ENCODE measurements at regions not wholly inside any gene's neighbourhood (a gene's known extent, or its start where the extent isn't known, plus 50 kb on each side); places are given as distances from the start of the nearest gene placed in this dataset.

- H3K27me3 ChIP-seq (ENCODE audit: control insufficient read depth in 5 of 5, insufficient read depth in 4 of 5, low read length in 5 of 5), result no peaks in the 10 kb centered on the region
- no peak overlapping the region for H3K27ac ChIP-seq (ENCODE audit: low read depth, low read length)
- H3K9ac ChIP-seq (ENCODE audit: low read length in 5 of 5), result no peak overlapping the region
- H3K36me3 ChIP-seq (ENCODE audit: control insufficient read depth in 5 of 5, insufficient read depth in 5 of 5, low read length in 5 of 5), result no peaks in the 10 kb centered on the region
- H3K9me3 ChIP-seq (ENCODE audit: control insufficient read depth in 5 of 5, low read length in 5 of 5), result no peaks in the 10 kb centered on the region
- H3K4me3 ChIP-seq (ENCODE audit: low read depth in 1 of 5, low read length in 5 of 5), result no peak overlapping the region
- no peaks in the 10 kb centered on the region for H3K4me1 ChIP-seq (ENCODE audit: control insufficient read depth in 5 of 5, insufficient read depth in 5 of 5, low read length in 5 of 5)
Measured at GRCh38 chr12:13627536-13627935, 353.9 kb downstream of the GRIN2B start.

GRCh38 chr12:13613297-13613696, 368.1 kb downstream of the GRIN2B start:
- no peak overlapping the region for H3K4me3 ChIP-seq (ENCODE audit: low read depth in 1 of 5, low read length in 5 of 5)
- H3K9ac ChIP-seq (ENCODE audit: low read length in 5 of 5), result no peak overlapping the region
- no peak overlapping the region for H3K27ac ChIP-seq (ENCODE audit: low read depth, low read length)
- no peaks in the 10 kb centered on the region for H3K27me3 ChIP-seq (ENCODE audit: control insufficient read depth in 5 of 5, insufficient read depth in 4 of 5, low read length in 5 of 5)
- H3K36me3 ChIP-seq (ENCODE audit: control insufficient read depth in 5 of 5, insufficient read depth in 5 of 5, low read length in 5 of 5), result peaks cover 0 to 6% (median 0%) of the 10 kb centered on the region in 5 donors
- no peaks in the 10 kb centered on the region for H3K9me3 ChIP-seq (ENCODE audit: control insufficient read depth in 5 of 5, low read length in 5 of 5)
- H3K4me1 ChIP-seq (ENCODE audit: control insufficient read depth in 5 of 5, insufficient read depth in 5 of 5, low read length in 5 of 5), result no peaks in the 10 kb centered on the region

GRCh38 chr12:13609894-13610679, 371.3 kb downstream of the GRIN2B start:
- peaks cover 0 to 6% (median 0%) of the 10 kb centered on the region in 5 donors for H3K36me3 ChIP-seq (ENCODE audit: control insufficient read depth in 5 of 5, insufficient read depth in 5 of 5, low read length in 5 of 5)
- H3K9ac ChIP-seq (ENCODE audit: low read length in 5 of 5), result no peak overlapping the region
- no peaks in the 10 kb centered on the region for H3K9me3 ChIP-seq (ENCODE audit: control insufficient read depth in 5 of 5, low read length in 5 of 5)
- H3K4me1 ChIP-seq (ENCODE audit: control insufficient read depth in 5 of 5, insufficient read depth in 5 of 5, low read length in 5 of 5), result no peaks in the 10 kb centered on the region
- no peak overlapping the region for H3K27ac ChIP-seq (ENCODE audit: low read depth, low read length)
- no peak overlapping the region for H3K4me3 ChIP-seq (ENCODE audit: low read depth in 1 of 5, low read length in 5 of 5)
- H3K27me3 ChIP-seq (ENCODE audit: control insufficient read depth in 5 of 5, insufficient read depth in 4 of 5, low read length in 5 of 5), result no peaks in the 10 kb centered on the region

GRCh38 chr12:13606290-13606689, 375.1 kb downstream of the GRIN2B start:
- Histone ChIP-seq H3K27me3 (ENCODE audit: control insufficient read depth in 5 of 5, insufficient read depth in 4 of 5, low read length in 5 of 5) (no peaks in the 10 kb centered on the region), H3K4me1 (ENCODE audit: control insufficient read depth in 5 of 5, insufficient read depth in 5 of 5, low read length in 5 of 5) (no peaks in the 10 kb centered on the region), H3K36me3 (ENCODE audit: control insufficient read depth in 5 of 5, insufficient read depth in 5 of 5, low read length in 5 of 5) (peaks cover 0 to 5% (median 0%) of the 10 kb centered on the region in 5 donors), H3K9ac (ENCODE audit: low read length in 5 of 5) (no peak overlapping the region), H3K9me3 (ENCODE audit: control insufficient read depth in 5 of 5, low read length in 5 of 5) (no peaks in the 10 kb centered on the region), H3K4me3 (ENCODE audit: low read depth in 1 of 5, low read length in 5 of 5) (no peak overlapping the region), H3K27ac (ENCODE audit: low read depth, low read length) (no peak overlapping the region)

GRCh38 chr12:13603953-13604352, 377.4 kb downstream of the GRIN2B start:
- Histone ChIP-seq H3K27me3 (ENCODE audit: control insufficient read depth in 5 of 5, insufficient read depth in 4 of 5, low read length in 5 of 5) (no peaks in the 10 kb centered on the region), H3K9ac (ENCODE audit: low read length in 5 of 5) (no peak overlapping the region), H3K27ac (ENCODE audit: low read depth, low read length) (no peak overlapping the region), H3K4me3 (ENCODE audit: low read depth in 1 of 5, low read length in 5 of 5) (no peak overlapping the region), H3K9me3 (ENCODE audit: control insufficient read depth in 5 of 5, low read length in 5 of 5) (no peaks in the 10 kb centered on the region), H3K4me1 (ENCODE audit: control insufficient read depth in 5 of 5, insufficient read depth in 5 of 5, low read length in 5 of 5) (no peaks in the 10 kb centered on the region), H3K36me3 (ENCODE audit: control insufficient read depth in 5 of 5, insufficient read depth in 5 of 5, low read length in 5 of 5) (no peaks in the 10 kb centered on the region)

- no peak overlapping the region for H3K4me3 ChIP-seq (ENCODE audit: low read depth in 1 of 5, low read length in 5 of 5)
- no peaks in the 10 kb centered on the region for H3K4me1 ChIP-seq (ENCODE audit: control insufficient read depth in 5 of 5, insufficient read depth in 5 of 5, low read length in 5 of 5)
- H3K9ac ChIP-seq (ENCODE audit: low read length in 5 of 5), result no peak overlapping the region
- H3K9me3 ChIP-seq (ENCODE audit: control insufficient read depth in 5 of 5, low read length in 5 of 5), result no peaks in the 10 kb centered on the region
- no peak overlapping the region for H3K27ac ChIP-seq (ENCODE audit: low read depth, low read length)
- no peaks in the 10 kb centered on the region for H3K27me3 ChIP-seq (ENCODE audit: control insufficient read depth in 5 of 5, insufficient read depth in 4 of 5, low read length in 5 of 5)
- no peaks in the 10 kb centered on the region for H3K36me3 ChIP-seq (ENCODE audit: control insufficient read depth in 5 of 5, insufficient read depth in 5 of 5, low read length in 5 of 5)
Measured at GRCh38 chr12:13602172-13602571, 379.2 kb downstream of the GRIN2B start.

GRCh38 chr12:13599176-13599575, 382.2 kb downstream of the GRIN2B start:
- Histone ChIP-seq H3K27me3 (ENCODE audit: control insufficient read depth in 5 of 5, insufficient read depth in 4 of 5, low read length in 5 of 5) (no peaks in the 10 kb centered on the region), H3K27ac (ENCODE audit: low read depth, low read length) (no peak overlapping the region), H3K9me3 (ENCODE audit: control insufficient read depth in 5 of 5, low read length in 5 of 5) (no peaks in the 10 kb centered on the region), H3K4me1 (ENCODE audit: control insufficient read depth in 5 of 5, insufficient read depth in 5 of 5, low read length in 5 of 5) (no peaks in the 10 kb centered on the region), H3K4me3 (ENCODE audit: low read depth in 1 of 5, low read length in 5 of 5) (no peak overlapping the region), H3K9ac (ENCODE audit: low read length in 5 of 5) (no peak overlapping the region), H3K36me3 (ENCODE audit: control insufficient read depth in 5 of 5, insufficient read depth in 5 of 5, low read length in 5 of 5) (no peaks in the 10 kb centered on the region)

- Histone ChIP-seq H3K36me3 (ENCODE audit: control insufficient read depth in 5 of 5, insufficient read depth in 5 of 5, low read length in 5 of 5) (no peaks in the 10 kb centered on the region), H3K4me1 (ENCODE audit: control insufficient read depth in 5 of 5, insufficient read depth in 5 of 5, low read length in 5 of 5) (no peaks in the 10 kb centered on the region)
Measured at GRCh38 chr12:13597837-13598236, 383.6 kb downstream of the GRIN2B start.

GRCh38 chr12:13597166-13597565, 384.2 kb downstream of the GRIN2B start:
- no peaks in the 10 kb centered on the region for H3K36me3 ChIP-seq (ENCODE audit: control insufficient read depth in 5 of 5, insufficient read depth in 5 of 5, low read length in 5 of 5)
- H3K27ac ChIP-seq (ENCODE audit: low read depth, low read length), result no peak overlapping the region
- H3K9me3 ChIP-seq (ENCODE audit: control insufficient read depth in 5 of 5, low read length in 5 of 5), result no peaks in the 10 kb centered on the region
- H3K4me1 ChIP-seq (ENCODE audit: control insufficient read depth in 5 of 5, insufficient read depth in 5 of 5, low read length in 5 of 5), result no peaks in the 10 kb centered on the region
- no peak overlapping the region for H3K9ac ChIP-seq (ENCODE audit: low read length in 5 of 5)
- no peak overlapping the region for H3K4me3 ChIP-seq (ENCODE audit: low read depth in 1 of 5, low read length in 5 of 5)
- no peaks in the 10 kb centered on the region for H3K27me3 ChIP-seq (ENCODE audit: control insufficient read depth in 5 of 5, insufficient read depth in 4 of 5, low read length in 5 of 5)

More at GRCh38 chr12:13597837-13598236, 383.6 kb downstream of the GRIN2B start:
- H3K27me3 ChIP-seq (ENCODE audit: control insufficient read depth in 5 of 5, insufficient read depth in 4 of 5, low read length in 5 of 5), result no peaks in the 10 kb centered on the region
- no peak overlapping the region for H3K4me3 ChIP-seq (ENCODE audit: low read depth in 1 of 5, low read length in 5 of 5)
- H3K27ac ChIP-seq (ENCODE audit: low read depth, low read length), result no peak overlapping the region
- no peaks in the 10 kb centered on the region for H3K9me3 ChIP-seq (ENCODE audit: control insufficient read depth in 5 of 5, low read length in 5 of 5)
- no peak overlapping the region for H3K9ac ChIP-seq (ENCODE audit: low read length in 5 of 5)

- Histone ChIP-seq H3K9me3 (ENCODE audit: control insufficient read depth in 5 of 5, low read length in 5 of 5) (no peaks in the 10 kb centered on the region), H3K4me1 (ENCODE audit: control insufficient read depth in 5 of 5, insufficient read depth in 5 of 5, low read length in 5 of 5) (no peaks in the 10 kb centered on the region), H3K9ac (ENCODE audit: low read length in 5 of 5) (no peak overlapping the region), H3K4me3 (ENCODE audit: low read depth in 1 of 5, low read length in 5 of 5) (no peak overlapping the region), H3K27ac (ENCODE audit: low read depth, low read length) (no peak overlapping the region), H3K36me3 (ENCODE audit: control insufficient read depth in 5 of 5, insufficient read depth in 5 of 5, low read length in 5 of 5) (no peaks in the 10 kb centered on the region), H3K27me3 (ENCODE audit: control insufficient read depth in 5 of 5, insufficient read depth in 4 of 5, low read length in 5 of 5) (no peaks in the 10 kb centered on the region)
Measured at GRCh38 chr12:13596714-13597113, 384.7 kb downstream of the GRIN2B start.

Measured in subcutaneous abdominal adipose tissue (tissue), 5 donors.